ENCODE measurements at regions not wholly inside any gene's neighbourhood (a gene's known extent, or its start where the extent isn't known, plus 50 kb on each side); places are given as distances from the start of the nearest gene placed in this dataset.

- TF ChIP-seq POLR2A (IDR thresholded peaks at IDR 0.05; ENCODE audit: low read depth, low read length) (no peak), POLR2AphosphoS5 (IDR thresholded peaks at IDR 0.05; ENCODE audit: low read depth, low read length) (no peak), TAF1 (IDR thresholded peaks at IDR 0.05; ENCODE audit: borderline replicate concordance, low read depth, low read length) (no peak)
These were observed 68.6 kb upstream of the PPP3CA start for GRCh38 chr4:101415962-101416361.

Measured in GM12892 (cell line).